Brain microvascular endothelial cell (primary cell): ENCODE measurements at regions not wholly inside any gene's neighbourhood (a gene's known extent, or its start where the extent isn't known, plus 50 kb on each side); places are given as distances from the start of the nearest gene placed in this dataset.

Experiments used
- DNase-seq: peaks from one replicate; pipeline ENCODE4 v3.0.0-alpha.2; 2020
- H3K27ac ChIP-seq: fragments of 250-450 bp; sonication (Bioruptor Pico); 2 replicates; pipeline ENCODE4 v1.5.1; 2020; ENCODE audit warnings: mild to moderate bottlenecking, moderate library complexity
- H3K27me3 ChIP-seq: fragments of 250-450 bp; sonication (Bioruptor Pico); replicated peaks from 2 replicates; pipeline ENCODE4 v1.5.1; 2020; ENCODE audit warnings: mild to moderate bottlenecking
- H3K36me3 ChIP-seq: fragments of 250-450 bp; sonication (Bioruptor Pico); replicated peaks from 2 replicates; pipeline ENCODE4 v1.5.1; 2020; ENCODE audit warnings: mild to moderate bottlenecking
- H3K4me3 ChIP-seq: 2 replicates; pipeline ENCODE4 v1.5.1; 2011; ENCODE audit warnings: low read depth, mild to moderate bottlenecking, control low read depth, low read length, moderate library complexity
- CTCF ChIP-seq: IDR thresholded peaks from 2 replicates; pipeline ENCODE4 v1.5.1; 2011; ENCODE audit warnings: low read depth, mild to moderate bottlenecking, moderate library complexity, low read length, control low read depth, inconsistent platforms; ENCODE audit errors: missing control alignments
- in situ Hi-C: cut with HindIII; loops from 2 replicates; pipeline ENCODE4 v1.10.0; 2017; ENCODE audit warnings: low sequenced_read_pairs, low pct_ligation_motif_present

- Histone ChIP-seq H3K36me3 (no peaks in the 10 kb centered on the region), H3K27ac (no peak overlapping the region), H3K4me3 (no peak overlapping the region), H3K27me3 (no peaks in the 10 kb centered on the region)
- in situ Hi-C loops = no loop called here
- no peak for DNase-seq
- TF ChIP-seq CTCF = peak; percentile 59
These were observed 469.8 kb upstream of the KIRREL3 start for GRCh38 chr11:127470306-127470884.

- Histone ChIP-seq H3K27ac (no peak overlapping the region), H3K27me3 (no peaks in the 10 kb centered on the region), H3K4me3 (no peak overlapping the region), H3K36me3 (no peaks in the 10 kb centered on the region)
- in situ Hi-C loops = no loop called here
- TF ChIP-seq CTCF = no peak
- no peak for DNase-seq
These were observed 463.8 kb upstream of the KIRREL3 start for GRCh38 chr11:127464325-127464724.

GRCh38 chr11:127462065-127462344, 461.4 kb upstream of the KIRREL3 start:
- H3K27me3 ChIP-seq = no peaks in the 10 kb centered on the region
- no peak overlapping the region for H3K4me3 ChIP-seq
- no peak overlapping the region for H3K27ac ChIP-seq
- TF ChIP-seq CTCF = no peak
- in situ Hi-C loops = no loop called here
- no peak for DNase-seq
- H3K36me3 ChIP-seq = no peaks in the 10 kb centered on the region

- TF ChIP-seq CTCF = no peak
- DNase-seq = no peak
- no peaks in the 10 kb centered on the region for H3K27me3 ChIP-seq
- H3K4me3 ChIP-seq = no peak overlapping the region
- H3K36me3 ChIP-seq = no peaks in the 10 kb centered on the region
- in situ Hi-C loops = no loop called here
- no peak overlapping the region for H3K27ac ChIP-seq
These were observed 460.9 kb upstream of the KIRREL3 start for GRCh38 chr11:127461241-127462064.

GRCh38 chr11:127458561-127458960, 458.0 kb upstream of the KIRREL3 start:
- no peak for TF ChIP-seq CTCF
- in situ Hi-C loops = no loop called here
- Histone ChIP-seq H3K27ac (no peak overlapping the region), H3K4me3 (no peak overlapping the region), H3K36me3 (no peaks in the 10 kb centered on the region), H3K27me3 (no peaks in the 10 kb centered on the region)
- DNase-seq = no peak

- in situ Hi-C loops = no loop called here
These were observed 454.3 kb upstream of the KIRREL3 start for GRCh38 chr11:127454856-127455255.

More at GRCh38 chr11:127454856-127455255, 454.3 kb upstream of the KIRREL3 start:
- TF ChIP-seq CTCF = no peak
- Histone ChIP-seq H3K27ac (no peak overlapping the region), H3K27me3 (no peaks in the 10 kb centered on the region), H3K36me3 (no peaks in the 10 kb centered on the region), H3K4me3 (no peak overlapping the region)
- DNase-seq = no peak
